Effector CD8-positive, alpha-beta T cell (primary cell): ENCODE measurements at regions not wholly inside any gene's neighbourhood (a gene's known extent, or its start where the extent isn't known, plus 50 kb on each side); places are given as distances from the start of the nearest gene placed in this dataset.

Experiments used
- DNase-seq: peaks from one replicate; lab custom pipeline; 2025; lab: John Stamatoyannopoulos, UW

DNA sequence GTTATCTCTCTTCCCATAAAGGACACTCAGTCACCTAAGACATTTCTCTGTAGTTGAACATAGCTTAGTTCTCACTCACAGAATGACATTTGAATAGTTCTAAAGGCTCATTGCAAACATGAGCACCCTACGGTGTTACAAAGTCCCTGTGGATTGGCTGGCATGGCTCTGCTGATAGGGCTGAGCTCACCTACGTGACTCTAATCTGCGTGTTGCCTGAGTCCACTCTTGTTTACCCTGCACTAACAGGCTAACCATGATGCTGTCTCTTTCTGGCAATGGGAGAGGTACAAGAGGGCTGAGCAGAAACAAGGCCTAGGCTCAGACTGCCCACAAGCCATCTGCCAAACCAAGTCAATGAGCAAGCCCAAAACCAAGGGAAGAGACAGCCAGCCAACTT lies 103.6 kb downstream of the PALM2AKAP2 start:
- no peak for DNase-seq

DNA sequence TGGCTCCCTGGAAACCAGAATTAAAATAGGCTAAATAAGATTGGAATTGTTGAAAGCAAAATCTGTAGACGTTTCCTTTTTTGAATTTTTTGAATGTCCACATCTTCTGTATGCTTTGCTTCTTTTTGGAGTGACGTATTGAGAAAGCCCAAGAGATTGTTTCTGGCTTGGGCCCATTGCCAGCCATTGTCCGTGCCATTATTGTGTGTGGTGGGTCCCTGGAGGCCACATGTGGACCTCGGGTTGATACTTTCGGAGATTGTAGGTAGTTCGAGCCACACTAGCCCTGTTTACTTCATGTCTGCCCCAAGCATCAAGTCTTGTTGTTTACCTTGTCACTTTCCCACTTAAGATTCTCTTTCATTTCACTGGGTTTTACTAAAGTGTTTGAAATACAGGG lies 106.0 kb downstream of the PALM2AKAP2 start:
- DNase-seq, result no peak

DNA sequence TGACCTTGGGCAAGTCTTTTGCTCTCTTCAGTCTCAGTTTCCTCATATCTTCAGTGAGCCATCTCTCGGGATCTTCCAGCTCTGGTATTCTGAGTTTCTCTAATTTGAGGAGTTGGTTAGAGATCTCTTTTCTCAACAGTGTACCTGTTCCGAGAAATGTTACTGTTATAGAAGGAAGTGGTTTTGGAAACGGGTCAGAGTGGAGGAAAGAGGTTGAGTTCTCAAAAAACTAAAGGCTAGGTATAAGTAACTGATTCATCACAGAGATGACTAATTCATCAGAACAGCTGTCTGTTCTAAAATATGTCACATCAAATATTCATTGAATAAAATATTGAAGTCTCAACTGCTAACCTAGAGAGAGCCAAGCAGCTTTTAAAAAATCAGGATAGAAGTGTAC lies 106.6 kb downstream of the PALM2AKAP2 start:
- DNase-seq, result no peak

DNA sequence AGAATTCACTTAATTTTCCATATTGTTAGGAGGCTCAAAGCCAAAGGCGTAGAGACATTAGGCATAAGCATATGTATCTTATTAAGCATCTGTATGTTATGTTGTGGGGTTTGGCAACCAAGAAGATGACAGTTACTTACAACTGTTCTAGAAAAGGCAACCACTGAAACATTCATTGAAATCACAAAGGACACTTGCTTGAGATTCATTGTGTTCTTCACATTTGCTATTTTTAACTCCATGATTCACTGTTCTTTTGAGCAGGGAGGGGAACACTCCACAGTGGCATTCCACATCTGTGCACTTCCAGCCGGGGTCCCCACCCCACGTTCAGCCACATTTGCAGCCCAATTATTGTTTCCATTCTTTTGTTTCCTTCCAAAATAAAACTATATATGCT lies 107.1 kb downstream of the PALM2AKAP2 start:
- DNase-seq, result no peak

DNA sequence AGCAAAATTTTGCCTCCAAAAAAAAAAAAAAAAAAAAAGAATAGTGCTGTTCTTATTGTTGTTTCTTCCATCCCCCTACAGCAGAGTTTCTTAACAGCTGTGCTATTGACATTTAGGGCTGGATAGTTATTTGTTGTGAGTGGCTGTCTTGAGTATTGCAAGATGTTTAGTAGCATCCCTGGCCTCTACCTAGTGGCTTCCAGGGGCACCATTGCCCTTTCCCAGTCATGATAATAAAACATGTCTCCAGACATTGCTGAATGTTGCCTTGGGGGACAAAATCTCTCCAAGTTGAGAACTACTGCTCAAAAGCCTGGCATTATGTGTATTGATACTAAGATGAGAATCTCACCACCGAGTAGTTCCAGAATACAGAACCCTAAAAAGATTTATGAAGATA lies 108.7 kb downstream of the PALM2AKAP2 start:
- DNase-seq, result no peak

DNA sequence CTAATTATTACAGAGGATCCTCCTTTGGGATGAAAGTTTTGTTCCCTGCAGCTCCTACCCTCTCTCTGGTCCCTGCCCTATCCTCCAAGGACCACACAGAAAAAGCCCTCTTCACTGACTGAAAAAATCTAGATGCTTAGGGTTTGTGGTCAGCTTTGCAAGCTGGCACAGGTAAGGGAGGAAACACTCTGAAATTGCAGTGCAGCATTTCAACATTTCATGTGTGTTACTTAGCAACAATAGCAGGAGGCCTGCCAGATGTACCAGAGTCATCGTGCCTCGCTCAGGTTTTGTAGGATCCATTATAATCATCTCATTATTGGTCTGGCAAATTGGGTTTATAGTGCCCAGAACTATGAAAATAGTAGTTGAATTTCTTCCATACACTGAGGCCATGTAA lies 109.5 kb downstream of the PALM2AKAP2 start:
- DNase-seq, result no peak

DNA sequence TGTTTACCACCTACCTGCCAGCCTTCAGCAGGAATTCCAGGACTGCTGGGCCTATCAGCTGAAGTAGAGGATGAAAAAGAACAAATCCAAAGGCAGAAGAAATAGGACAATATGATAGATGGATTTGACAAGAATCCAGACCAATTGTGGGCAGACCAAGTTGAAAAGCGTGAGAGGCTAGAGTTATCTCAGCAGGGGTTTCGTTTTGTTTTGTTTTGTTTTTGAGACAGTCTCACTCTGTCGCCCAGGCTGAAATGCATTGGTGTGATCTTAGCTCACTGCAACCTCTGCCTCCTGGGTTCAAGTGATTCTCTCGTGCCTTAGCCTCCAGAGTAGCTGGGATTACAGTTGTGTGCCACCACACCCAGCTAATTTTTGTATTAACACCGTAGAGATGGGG lies 113.2 kb downstream of the PALM2AKAP2 start:
- no peak for DNase-seq

DNA sequence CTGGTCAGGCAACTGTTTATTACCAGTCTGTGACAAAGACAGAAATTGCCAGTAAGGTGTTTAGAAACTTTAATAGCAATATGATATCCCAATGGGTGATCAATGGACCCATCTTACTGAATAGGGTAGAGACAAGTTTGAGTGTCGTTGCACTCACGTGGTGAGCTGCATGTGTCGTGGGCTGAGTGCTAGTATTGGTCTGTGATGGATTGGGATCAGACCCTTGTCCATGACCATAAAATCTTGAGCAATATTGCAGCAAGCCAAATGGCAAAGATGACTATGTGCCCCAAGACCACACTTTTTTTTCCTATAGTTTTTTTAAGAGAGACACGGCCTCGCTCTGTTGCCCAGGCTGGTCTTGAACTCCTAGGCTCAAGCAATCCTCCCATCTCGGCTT lies 114.5 kb downstream of the PALM2AKAP2 start:
- DNase-seq, result no peak

DNA sequence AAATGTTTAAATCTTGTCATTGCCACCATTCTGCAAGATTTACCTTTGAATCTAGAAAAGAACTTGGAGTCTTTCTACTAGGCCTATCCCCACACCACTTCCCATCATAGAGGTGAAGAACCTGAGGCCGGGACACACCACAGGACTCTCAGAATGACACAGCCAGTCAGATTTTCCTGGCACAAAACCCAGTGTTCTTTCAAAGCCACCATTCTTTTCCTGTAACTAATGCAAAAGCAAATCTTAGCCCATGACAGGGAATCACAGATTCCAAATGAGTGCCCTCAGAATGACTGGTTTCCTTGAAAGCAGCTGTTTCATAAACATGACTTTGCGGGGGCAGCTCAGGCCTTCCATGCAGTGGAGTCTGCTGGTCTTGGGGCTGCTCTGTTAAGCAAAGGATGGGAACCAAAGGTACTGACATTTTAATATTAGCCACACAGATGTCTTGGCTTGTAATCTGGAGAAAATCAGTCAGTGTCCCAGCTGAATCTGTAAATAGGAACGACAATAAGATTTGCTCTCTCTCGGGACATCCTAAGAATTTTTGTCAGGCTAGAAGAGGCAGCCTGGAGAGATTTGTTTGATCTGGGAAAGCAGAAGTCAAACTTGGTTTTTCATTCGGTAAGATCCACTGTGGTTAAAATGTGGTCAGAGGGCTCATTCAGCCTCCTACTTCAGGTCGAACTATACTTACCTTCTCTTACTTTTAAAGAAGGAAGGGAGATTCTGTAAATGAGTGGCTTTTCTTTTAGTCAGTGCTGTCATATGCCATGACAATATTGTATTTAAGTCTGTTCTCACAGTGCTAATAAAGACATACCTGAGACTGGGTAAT lies 115.1 kb downstream of the PALM2AKAP2 start:
- DNase-seq, result no peak

DNA sequence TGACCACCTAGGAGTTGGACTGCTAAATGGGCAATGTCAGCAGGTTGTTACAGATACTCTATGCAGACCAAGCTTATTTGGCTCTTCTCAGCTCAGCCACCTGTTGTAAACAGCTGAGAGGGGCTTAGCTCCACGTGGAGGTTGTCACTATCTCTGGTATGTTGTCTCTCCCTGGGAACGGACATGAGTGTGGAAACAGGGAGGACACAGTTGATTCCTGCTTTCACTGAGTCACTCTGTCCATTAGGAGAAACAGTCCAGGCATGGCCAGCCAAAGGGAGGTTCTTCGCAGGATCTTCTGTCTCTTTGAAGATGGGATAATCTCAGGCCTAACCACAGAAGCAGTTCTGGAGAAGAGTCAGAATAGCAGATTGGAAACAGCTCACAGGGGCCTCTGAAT lies 121.2 kb downstream of the PALM2AKAP2 start:
- DNase-seq, result no peak

DNA sequence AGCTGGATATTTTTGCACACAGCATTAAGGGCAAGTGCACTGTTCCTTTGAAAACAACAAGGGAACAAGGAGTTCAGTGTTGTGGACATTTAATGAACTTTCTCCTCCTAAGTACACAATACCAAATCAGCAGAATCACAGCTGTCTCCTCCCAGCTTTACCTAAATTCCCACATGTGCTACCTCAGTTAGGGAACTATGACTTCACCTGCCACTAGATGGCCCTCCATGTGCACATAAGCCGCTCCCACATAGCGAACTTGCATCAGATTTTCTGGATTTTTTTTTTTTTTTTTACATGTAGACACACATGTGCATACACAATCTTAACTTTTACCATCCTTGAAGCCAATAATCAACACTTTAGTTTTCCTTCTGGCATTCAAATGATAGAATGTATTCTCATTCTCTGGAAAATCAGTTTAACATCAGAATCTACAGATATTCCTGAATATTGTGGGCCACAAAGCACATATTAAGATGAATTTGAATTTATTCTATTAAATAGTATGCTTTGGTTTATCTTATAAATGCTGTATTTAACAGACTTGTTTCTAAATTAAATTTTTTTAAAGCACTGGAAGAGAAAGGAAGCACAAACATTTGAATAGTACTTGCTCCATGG lies 123.6 kb downstream of the PALM2AKAP2 start:
- DNase-seq, result peak; percentile 5

DNA sequence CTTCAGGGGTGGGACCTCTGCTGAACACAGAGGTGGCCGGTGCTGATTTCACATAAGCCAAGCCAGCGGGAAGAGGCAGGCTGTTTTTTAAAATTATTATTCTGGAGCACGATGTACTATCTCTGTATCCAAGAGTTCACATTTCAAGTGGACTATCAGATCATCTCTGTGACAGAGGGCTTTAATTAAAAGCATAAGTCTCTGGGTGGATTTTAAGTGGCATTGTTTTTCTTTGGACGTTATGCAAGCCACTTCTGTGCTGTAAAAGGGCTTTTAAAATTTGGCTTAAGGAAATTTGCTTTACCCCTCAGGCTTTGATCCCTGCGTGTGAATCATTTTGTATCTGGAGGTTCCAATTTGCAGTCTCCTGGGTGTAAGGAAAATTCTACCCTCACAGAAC lies 124.7 kb downstream of the PALM2AKAP2 start:
- no peak for DNase-seq

DNA sequence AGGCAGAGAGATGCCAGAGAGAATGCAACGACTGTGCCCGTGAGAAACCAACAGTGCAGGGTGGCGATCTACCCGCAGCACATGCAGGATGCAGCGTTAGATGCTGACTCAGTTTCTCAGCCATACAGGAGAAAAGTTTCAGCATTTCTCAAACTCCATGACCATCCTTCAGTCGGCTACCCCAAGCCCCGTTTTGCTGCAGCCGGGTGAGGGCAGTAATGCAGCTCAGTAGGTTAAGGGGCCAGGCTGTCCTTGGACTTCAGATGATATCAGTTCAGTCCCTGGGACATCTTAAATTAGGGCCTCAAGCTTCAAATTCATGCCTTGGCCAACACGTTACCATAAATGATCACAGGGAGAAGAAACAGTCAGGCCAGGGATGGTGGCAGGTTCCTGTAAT lies 125.5 kb downstream of the PALM2AKAP2 start:
- no peak for DNase-seq

DNA sequence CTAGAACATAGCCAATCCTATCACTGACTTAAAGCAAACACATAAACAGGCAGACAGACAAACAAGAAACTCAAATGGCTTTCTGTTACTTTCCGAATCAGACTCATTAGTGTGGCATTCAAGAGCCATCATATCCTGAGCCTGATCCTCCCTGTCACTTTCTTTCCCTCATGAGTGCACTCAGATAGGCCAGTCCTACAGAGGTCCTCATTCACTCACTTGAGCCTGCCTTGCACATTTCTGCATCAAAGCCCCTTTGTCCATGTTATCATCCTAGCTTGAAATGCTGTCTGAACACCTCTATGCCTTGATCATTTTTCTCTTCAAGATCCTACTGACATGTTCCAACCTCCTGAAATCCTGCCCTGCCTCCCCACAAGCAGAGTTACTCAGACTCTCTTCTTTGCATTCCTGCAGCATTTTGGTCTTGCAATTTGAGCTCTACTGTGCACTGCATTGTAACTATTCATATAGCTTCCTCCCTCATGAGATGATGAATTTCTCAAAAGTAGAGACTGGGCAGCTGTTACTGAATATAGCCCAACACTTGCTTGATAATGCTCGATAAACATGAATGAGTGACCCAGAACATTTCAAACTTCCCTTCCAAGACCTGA lies 126.9 kb downstream of the PALM2AKAP2 start:
- DNase-seq, result no peak

DNA sequence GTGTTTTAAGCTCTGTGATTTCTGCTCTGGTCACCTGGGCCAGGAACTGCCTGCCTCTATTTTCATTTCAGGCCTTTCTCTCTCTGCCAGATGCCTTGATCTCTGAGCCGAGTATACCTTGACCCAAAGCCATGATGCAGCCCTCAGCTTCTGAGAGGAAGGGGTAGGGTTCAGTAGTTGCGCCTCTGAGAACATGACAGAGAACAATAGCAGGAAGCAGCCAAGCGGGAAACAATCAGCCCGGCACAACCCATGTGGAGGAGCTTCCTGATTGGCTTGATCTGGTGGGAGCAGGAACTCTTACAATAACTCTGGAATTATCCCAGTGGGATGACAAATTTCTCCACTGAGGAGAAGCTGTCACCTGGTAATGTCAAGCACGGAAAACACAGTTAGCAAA lies 127.4 kb downstream of the PALM2AKAP2 start:
- DNase-seq, result no peak

DNA sequence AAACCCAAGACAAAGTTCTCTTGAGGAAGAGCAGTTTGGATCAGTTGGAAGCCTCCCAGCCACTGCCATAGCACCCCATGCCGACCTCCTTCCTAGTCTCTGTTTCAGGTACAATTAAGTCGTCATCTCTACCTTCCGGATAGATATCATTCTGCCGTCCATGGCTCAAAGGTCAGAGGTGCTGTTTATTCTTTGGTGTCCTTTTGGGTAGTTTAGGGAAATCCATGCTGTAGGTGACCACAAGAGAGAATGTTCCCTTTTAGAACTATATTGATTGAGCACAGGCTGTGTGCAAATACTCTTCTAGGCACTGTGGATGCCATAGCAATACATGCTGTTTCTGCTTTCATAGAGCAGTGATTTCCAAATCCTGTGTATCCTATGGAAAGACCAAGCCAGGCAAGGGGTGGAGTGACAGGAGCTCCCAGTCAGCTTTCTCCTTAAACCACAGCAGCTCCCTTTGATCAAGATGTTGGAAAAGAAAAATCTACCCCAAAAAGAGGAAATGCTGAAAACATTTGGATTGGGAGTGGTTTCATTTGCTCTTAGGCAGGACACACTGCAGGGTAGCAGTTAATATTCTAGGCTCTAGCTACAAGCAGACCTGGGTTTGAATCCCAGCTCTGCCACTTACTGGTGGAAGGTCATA lies 127.9 kb downstream of the PALM2AKAP2 start:
- DNase-seq, result no peak

DNA sequence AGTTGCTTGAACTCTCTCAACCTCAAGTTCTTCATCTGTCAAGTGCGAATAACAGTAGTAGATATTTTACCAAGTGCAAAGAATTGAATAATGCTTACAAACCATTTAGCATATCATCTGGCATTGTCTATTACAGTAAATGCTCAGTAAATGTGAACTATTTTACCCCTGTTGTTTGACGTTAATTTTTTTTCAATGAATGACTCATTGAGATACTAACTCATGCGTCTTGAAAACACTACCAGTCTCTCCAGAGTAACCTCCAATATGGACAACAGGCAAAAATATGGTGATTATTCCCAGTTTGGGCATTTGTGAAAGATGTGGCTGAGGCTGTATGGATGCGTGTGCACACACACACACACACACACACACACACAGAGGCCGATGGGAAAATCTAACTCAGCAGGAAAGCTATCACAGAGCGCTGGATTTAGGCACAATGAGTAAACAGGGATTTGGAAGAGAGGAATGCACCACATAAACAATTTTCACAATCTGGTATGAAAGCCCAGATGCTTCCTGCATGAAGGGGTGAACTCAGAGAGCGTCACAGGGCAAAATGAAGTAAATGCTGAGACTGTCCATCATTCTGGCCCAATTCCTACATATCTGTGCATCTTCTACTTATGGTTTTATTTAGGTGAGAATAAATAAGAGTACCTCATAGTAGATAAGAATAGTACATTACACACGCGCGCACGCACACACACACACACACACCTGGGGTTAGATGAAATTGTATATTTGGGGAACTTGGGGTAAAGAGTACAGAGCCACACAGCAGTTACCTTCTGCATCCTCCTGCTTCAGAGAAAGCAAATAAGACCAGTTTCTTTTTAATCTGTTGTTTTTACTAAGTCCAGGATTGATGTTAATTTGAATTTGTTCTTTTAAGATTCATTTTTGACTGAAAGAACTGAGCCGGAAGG lies 128.7 kb downstream of the PALM2AKAP2 start:
- DNase-seq, result no peak

DNA sequence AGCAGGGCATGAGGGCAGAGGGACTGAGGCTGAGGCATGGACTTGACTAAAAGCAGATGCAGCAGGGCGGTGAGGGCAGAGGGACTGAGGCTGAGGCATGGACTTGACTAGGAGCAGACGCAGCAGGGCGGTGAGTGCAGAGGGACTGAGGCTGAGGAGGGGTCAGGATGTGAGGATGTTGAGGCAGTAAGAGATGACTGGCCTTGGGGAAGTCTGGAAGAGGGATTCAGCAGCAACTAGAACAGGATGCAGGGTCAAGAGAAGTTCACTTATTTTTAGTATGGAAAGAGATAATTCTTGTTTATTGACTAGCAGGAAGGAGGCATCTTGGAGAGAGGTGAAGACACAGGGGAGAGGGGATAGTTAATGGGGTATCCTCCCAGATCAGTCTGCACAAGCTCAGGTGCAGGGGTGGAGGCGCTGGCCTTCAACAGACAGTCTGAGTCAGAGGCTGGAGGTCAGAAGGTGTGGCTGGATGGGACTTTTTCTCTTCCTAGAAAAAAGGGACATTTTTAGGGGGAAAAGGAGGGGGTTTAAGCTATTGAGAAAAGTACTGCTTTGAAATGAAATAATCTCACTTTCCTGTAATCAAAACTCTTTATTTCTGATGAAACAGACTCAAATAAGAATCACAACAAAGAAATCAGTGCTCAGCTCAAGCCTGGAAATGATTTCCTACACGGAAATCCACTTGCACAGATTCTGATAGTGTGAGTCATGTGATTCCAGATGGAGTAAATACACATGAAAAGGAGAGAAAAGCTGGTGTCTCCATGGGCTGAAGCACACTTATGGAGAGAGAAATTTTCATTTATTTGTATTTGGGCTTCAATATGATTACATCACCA lies 130.9 kb downstream of the PALM2AKAP2 start:
- no peak for DNase-seq

DNA sequence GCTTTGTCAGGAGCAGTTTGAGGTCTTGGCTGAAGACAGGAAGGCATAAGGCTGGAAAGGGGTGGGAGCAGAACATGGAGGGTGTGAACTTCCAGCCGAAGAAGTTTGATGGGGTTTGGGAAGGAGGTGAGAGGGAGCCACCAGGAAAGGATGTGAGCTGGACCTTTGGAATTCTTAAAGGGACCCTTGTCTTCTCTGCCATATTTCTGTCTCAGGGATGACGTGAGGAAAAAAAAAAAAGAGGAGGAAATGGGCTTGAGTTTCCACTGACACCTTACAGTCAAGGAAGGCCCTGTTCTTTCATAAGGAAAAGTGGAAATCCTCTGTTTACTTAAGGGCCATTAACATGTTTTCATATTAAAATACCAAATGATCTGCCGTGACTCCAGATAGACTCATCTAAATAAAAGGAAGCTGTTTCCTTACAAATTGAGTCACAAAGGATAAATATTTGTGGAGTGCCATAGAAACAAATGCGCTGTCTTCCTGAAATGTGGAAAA lies 132.1 kb downstream of the PALM2AKAP2 start:
- DNase-seq, result no peak

DNA sequence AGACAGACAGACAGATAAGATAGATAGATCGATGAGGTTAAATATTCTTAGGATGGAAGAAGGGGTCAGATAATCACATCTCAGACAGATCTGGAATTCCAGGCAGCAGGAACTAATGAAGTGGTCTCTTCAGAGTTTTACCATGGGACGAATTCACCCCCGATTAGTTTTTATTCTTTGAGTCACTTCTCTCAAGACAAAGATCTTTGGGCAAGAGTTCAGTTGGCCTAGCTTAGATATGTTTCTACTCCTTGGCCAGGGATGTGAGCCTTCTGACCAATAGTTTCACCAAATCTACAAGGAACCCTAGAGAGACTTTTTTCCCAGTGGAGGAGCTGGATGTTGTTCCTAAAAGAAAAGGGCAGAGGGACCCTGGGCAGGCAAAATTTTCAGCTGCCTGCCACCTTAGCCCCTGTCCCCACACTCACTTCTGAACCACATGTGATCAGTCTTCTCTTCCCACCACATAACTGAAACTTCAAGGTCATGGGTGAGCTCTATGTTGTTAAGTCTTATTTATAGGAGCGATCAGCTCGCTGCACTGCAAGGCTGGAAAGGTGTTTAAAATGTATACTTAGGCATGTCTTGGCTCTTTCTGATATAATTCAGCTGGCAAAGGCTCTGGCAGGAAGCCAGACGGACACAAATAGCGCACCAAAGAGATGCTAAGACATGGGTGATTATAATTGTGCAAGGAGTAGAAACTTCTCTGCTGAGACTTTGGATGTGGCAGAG lies 132.9 kb downstream of the PALM2AKAP2 start:
- no peak for DNase-seq
